HepG2 (cell line): ENCODE measurements at regions not wholly inside any gene's neighbourhood (a gene's known extent, or its start where the extent isn't known, plus 50 kb on each side); places are given as distances from the start of the nearest gene placed in this dataset.

Source experiments
- ATAC-seq: fragments of 200-7000 bp; cut with Tn5 transposase; 3 replicates; pipeline ENCODE4 v1.9.1; 2020; ENCODE audit warnings: mild to moderate bottlenecking, moderate library complexity
- BruUV-seq: library from RNA; stranded (reverse); fragments of 400-500 nt; replicated peaks from 2 replicates; lab custom pipeline; 2021; lab: Mats Ljungman, UMichigan
- CTCF ChIA-PET: fragments of 300-600 bp; formaldehyde crosslinking; extraction: SDS; loops from one replicate; lab custom pipeline; 2021; ENCODE audit warnings: low total read pairs, inconsistent platforms, low intra/inter-chr PET ratio; lab: Yijun Ruan, JAX
- POLR2A ChIA-PET: fragments of 350-600 bp; sonication (Branson Sonifier 250); formaldehyde crosslinking; loops from one replicate; lab custom pipeline; 2020; ENCODE audit warnings: antibody characterized with exemption, inconsistent platforms; lab: Yijun Ruan, JAX
- DNase-seq: peaks from one replicate; pipeline ENCODE4 v3.0.0-alpha.2; 2015; ENCODE audit warnings: low spot score
- FAIRE-seq: peaks from 3 replicates; lab custom pipeline; 2011; peaks lifted over from hg19 to GRCh38; lab: Jason Lieb, UNC
- H2AFZ ChIP-seq: one replicate; pipeline ENCODE4 v1.6.1; 2011; ENCODE audit warnings: low read length, inconsistent platforms
- H3K27ac ChIP-seq: fragments of 300-600 bp; 3 replicates; pipeline ENCODE4 v1.8.0; 2011; ENCODE audit warnings: mixed run types, mild to moderate bottlenecking, mixed read lengths, low read length, inconsistent platforms; ENCODE audit not compliant: insufficient read depth; ENCODE audit errors: extremely low read length
- H3K27me3 ChIP-seq, 2 experiments: fragments of 200-600 bp in 1 of 2; 2 replicates in 1 of 2; 3 replicates in 1 of 2; pipeline versions ENCODE4 v1.6.0 to v1.8.0; 2011; ENCODE audit warnings: low read length in 2 of 2, mild to moderate bottlenecking in 2 of 2, moderate library complexity in 2 of 2, inconsistent platforms in 1 of 2; ENCODE audit not compliant: insufficient read depth in 2 of 2, control insufficient read depth in 1 of 2
- H3K36me3 ChIP-seq, 2 experiments: fragments of 200-600 bp in 1 of 2; replicated peaks in 1 of 2; 2 replicates in 1 of 2; 3 replicates in 1 of 2; pipeline versions ENCODE4 v1.5.1 to v1.8.0; 2011; ENCODE audit warnings: low read length in 2 of 2, inconsistent platforms in 1 of 2; ENCODE audit not compliant: insufficient read depth in 2 of 2, control insufficient read depth in 1 of 2
- H3K4me1 ChIP-seq: 2 replicates; pipeline ENCODE4 v1.5.1; 2012; ENCODE audit warnings: low read length, inconsistent platforms; ENCODE audit not compliant: insufficient read depth
- H3K4me2 ChIP-seq: 2 replicates; pipeline ENCODE4 v1.6.0; 2011; ENCODE audit warnings: low read depth, low read length, inconsistent platforms
- H3K4me3 ChIP-seq, 3 experiments: fragments of 200-600 bp in 1 of 3; sonication (generic), shearing (Covaris generic) in 1 of 3; replicated peaks in 1 of 3; 2 replicates each; pipeline ENCODE4 v1.5.1; 2011 to 2016; ENCODE audit warnings: low read length in 3 of 3, inconsistent platforms in 2 of 3, low read depth in 2 of 3, mild to moderate bottlenecking in 2 of 3, control low read depth in 1 of 3, mixed read lengths in 1 of 3; ENCODE audit not compliant: insufficient read depth in 1 of 3
- H3K79me2 ChIP-seq: one replicate; pipeline ENCODE4 v1.6.1; 2011; ENCODE audit warnings: low read length, inconsistent platforms; ENCODE audit not compliant: insufficient read depth
- H3K9ac ChIP-seq: 2 replicates; pipeline ENCODE4 v1.6.0; 2011; ENCODE audit warnings: mild to moderate bottlenecking, low read depth, low read length, inconsistent platforms; ENCODE audit not compliant: insufficient read depth
- H3K9me3 ChIP-seq: 2 replicates; pipeline ENCODE4 v1.5.1; 2012; ENCODE audit warnings: mild to moderate bottlenecking, low read length
- H4K20me1 ChIP-seq: 2 replicates; pipeline ENCODE4 v1.6.0; 2011; ENCODE audit warnings: inconsistent platforms, mild to moderate bottlenecking, low read length, moderate library complexity; ENCODE audit not compliant: insufficient read depth
- GABPB1 ChIP-seq: IDR thresholded peaks from 2 replicates; pipeline ENCODE4 v1.6.1; 2016; ENCODE audit warnings: mild to moderate bottlenecking, missing genetic modification reagents, moderate library complexity, missing compliant biosample characterization
- KLF16 ChIP-seq, 2 experiments: sonication (generic) in 1 of 2; formaldehyde crosslinking in 1 of 2; IDR thresholded peaks; 2 replicates each; pipeline versions ENCODE4 v1.6.1 to v1.8.0; 2016 to 2023; ENCODE audit warnings: missing genetic modification reagents in 2 of 2, missing compliant biosample characterization in 1 of 2
- MEIS1 ChIP-seq: sonication (generic); formaldehyde crosslinking; IDR thresholded peaks from 2 replicates; pipeline ENCODE4 v1.9.0; 2021; ENCODE audit warnings: mild to moderate bottlenecking, missing genetic modification reagents, moderate library complexity, borderline replicate concordance
- SNRNP70 ChIP-seq: fragments of 200-400 bp; formaldehyde crosslinking; IDR thresholded peaks from 2 replicates; pipeline ENCODE4 v1.6.1; 2017; ENCODE audit warnings: mild to moderate bottlenecking, low read depth, low read length, moderate library complexity
- ZNF101 ChIP-seq: sonication (generic); formaldehyde crosslinking; IDR thresholded peaks from 2 replicates; pipeline ENCODE4 v1.4.0; 2020; ENCODE audit warnings: mild to moderate bottlenecking, low read depth, missing genetic modification reagents, borderline replicate concordance
- ZNF501 ChIP-seq: sonication (generic); formaldehyde crosslinking; IDR thresholded peaks from 2 replicates; pipeline ENCODE4 v1.5.1; 2020; ENCODE audit warnings: mild to moderate bottlenecking, moderate library complexity, missing genetic modification reagents
- ZNF589 ChIP-seq: sonication (generic); formaldehyde crosslinking; conservative IDR thresholded peaks from 2 replicates; pipeline ENCODE4 v1.8.0; 2022; ENCODE audit warnings: mild to moderate bottlenecking, moderate library complexity, missing genetic modification reagents
- ZNF614 ChIP-seq: IDR thresholded peaks from 2 replicates; pipeline ENCODE4 v1.6.1; 2018; ENCODE audit warnings: missing biosample characterization, missing genetic modification reagents, inconsistent platforms, borderline replicate concordance
- ZNF7 ChIP-seq: IDR thresholded peaks from 2 replicates; pipeline ENCODE4 v1.6.1; 2016; ENCODE audit warnings: missing biosample characterization, missing genetic modification reagents
- WGBS: methylation state at CpG from one replicate; pipeline ENCODE4 v1.1.6; 2017; ENCODE audit warnings: low lambda C conversion rate; 5-methylcytosine and 5-hydroxymethylcytosine counted together
- in situ Hi-C: cut with HindIII; loops from 2 replicates; pipeline ENCODE4 v1.10.0; 2017; ENCODE audit warnings: low pct_unique_long_range_greater_than_20kb; ENCODE audit not compliant: extremely low pct_ligation_motif_present
- intact Hi-C: fragments of 100-400 bp; cut with micrococcal nuclease; formaldehyde crosslinking; loops from one replicate; pipeline ENCODE4 v1.10.0; 2022; ENCODE audit not compliant: unreplicated experiment
- TF ChIP-seq, protein P1 (sequence below): sonication (generic); formaldehyde crosslinking; conservative IDR thresholded peaks from 2 replicates; pipeline ENCODE4 v1.4.0; 2020; ENCODE audit warnings: missing genetic modification reagents
- TF ChIP-seq, protein P2 (sequence below): sonication (generic); formaldehyde crosslinking; IDR thresholded peaks from 2 replicates; pipeline ENCODE4 v1.4.0; 2020; ENCODE audit warnings: mild to moderate bottlenecking, missing genetic modification reagents
- TF ChIP-seq, protein P3 (sequence below): sonication (generic); formaldehyde crosslinking; IDR thresholded peaks from 2 replicates; pipeline ENCODE4 v1.5.0; 2020; ENCODE audit warnings: mild to moderate bottlenecking, missing genetic modification reagents
- TF ChIP-seq, protein P4 (sequence below): sonication (generic); formaldehyde crosslinking; IDR thresholded peaks from 2 replicates; pipeline ENCODE4 v1.5.0; 2020; ENCODE audit warnings: mild to moderate bottlenecking, low read depth, missing genetic modification reagents, borderline replicate concordance

DNA sequence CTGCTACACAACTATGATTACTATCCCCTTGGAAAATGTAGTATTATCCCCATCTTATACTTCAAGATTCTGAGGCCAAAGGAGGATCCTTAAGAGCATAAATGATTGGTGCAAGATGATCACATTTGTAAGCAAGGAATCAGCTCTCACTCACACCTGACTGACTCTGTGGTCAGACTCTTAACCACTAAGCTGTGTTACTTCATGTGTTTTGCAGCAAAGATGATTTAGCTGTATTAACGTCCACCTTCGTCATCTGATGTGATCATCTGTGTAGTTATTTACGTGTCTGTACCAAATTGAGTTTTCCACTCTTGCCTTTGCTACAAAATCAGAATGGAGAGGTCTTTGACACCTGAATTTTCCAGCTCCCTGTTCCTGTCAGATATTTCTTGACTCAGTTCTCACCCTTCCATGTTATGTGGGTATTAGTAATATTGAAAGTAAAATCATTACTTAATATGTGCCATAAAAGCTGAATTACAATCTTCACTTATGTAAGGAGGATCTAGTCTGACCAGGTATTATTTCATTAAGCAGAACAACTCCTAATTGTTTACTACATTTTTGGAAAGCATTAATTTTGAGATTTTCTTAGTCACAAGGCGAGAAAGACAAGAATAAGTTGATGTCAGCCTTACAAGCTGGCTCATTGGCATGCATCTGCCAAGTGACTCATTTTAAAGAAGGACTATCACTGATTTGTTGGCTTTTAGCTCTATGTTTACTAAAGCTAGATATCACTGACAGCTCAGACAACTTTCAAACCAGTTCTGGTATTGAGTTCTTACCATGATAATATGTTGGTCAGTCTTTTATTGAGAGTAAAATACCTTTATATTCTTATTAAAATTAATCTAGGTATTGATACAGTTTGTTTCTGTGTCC, 1279.8 kb upstream of the PCDH9 start (continued):
- TF ChIP-seq, protein P1, sequence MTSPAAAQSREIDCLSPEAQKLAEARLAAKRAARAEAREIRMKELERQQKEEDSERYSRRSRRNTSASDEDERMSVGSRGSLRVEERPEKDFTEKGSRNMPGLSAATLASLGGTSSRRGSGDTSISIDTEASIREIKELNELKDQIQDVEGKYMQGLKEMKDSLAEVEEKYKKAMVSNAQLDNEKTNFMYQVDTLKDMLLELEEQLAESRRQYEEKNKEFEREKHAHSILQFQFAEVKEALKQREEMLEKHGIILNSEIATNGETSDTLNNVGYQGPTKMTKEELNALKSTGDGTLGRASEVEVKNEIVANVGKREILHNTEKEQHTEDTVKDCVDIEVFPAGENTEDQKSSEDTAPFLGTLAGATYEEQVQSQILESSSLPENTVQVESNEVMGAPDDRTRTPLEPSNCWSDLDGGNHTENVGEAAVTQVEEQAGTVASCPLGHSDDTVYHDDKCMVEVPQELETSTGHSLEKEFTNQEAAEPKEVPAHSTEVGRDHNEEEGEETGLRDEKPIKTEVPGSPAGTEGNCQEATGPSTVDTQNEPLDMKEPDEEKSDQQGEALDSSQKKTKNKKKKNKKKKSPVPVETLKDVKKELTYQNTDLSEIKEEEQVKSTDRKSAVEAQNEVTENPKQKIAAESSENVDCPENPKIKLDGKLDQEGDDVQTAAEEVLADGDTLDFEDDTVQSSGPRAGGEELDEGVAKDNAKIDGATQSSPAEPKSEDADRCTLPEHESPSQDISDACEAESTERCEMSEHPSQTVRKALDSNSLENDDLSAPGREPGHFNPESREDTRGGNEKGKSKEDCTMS (CRISPR knock-in tag) = no peak
- no peak for TF ChIP-seq KLF16 (CRISPR knock-in tag; IDR thresholded peaks at IDR 0.05)
- no peak for TF ChIP-seq GABPB1 (CRISPR knock-in tag)
- no peak for TF ChIP-seq ZNF101 (CRISPR knock-in tag)
- TF ChIP-seq ZNF589 (CRISPR knock-in tag) = no peak
- TF ChIP-seq, protein P2, sequence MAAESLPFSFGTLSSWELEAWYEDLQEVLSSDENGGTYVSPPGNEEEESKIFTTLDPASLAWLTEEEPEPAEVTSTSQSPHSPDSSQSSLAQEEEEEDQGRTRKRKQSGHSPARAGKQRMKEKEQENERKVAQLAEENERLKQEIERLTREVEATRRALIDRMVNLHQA = no peak

DNA sequence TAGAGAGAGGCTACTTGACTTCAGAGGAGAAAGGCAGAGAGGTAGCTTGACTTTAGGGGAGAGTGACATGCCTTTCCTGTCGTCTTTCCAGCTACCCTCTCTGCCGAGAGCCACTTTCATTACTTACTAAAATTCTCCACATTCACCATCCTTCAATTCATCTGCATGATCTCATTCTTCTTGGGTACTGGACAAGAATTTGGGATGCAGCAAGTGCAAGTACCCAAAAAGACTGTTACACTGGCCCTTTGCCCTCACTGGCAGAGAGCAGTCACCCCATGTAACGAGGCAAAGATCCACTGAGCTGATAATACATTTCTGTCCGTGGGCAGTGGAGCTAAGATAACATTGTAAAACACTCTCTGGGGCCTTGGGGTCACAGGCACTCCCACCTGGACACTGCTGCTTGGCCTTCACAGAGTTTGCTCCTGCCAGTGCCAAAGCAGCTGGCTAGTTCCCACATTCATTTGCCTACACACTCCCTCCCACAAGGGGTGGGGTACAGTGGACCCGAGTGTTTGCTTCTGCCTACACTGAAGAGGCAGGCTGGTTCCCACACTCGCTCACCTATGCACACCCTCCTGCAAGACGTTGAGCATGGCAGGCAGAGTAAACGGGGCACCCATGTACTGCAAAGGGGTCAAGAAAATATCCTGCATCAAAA, 1276.9 kb upstream of the PCDH9 start:
- TF ChIP-seq ZNF614 (CRISPR knock-in tag) (no peak), ZNF501 (CRISPR knock-in tag) (no peak), SNRNP70 (no peak), MEIS1 (CRISPR knock-in tag) (no peak), ZNF7 (CRISPR knock-in tag) (no peak)
- TF ChIP-seq, protein P3, sequence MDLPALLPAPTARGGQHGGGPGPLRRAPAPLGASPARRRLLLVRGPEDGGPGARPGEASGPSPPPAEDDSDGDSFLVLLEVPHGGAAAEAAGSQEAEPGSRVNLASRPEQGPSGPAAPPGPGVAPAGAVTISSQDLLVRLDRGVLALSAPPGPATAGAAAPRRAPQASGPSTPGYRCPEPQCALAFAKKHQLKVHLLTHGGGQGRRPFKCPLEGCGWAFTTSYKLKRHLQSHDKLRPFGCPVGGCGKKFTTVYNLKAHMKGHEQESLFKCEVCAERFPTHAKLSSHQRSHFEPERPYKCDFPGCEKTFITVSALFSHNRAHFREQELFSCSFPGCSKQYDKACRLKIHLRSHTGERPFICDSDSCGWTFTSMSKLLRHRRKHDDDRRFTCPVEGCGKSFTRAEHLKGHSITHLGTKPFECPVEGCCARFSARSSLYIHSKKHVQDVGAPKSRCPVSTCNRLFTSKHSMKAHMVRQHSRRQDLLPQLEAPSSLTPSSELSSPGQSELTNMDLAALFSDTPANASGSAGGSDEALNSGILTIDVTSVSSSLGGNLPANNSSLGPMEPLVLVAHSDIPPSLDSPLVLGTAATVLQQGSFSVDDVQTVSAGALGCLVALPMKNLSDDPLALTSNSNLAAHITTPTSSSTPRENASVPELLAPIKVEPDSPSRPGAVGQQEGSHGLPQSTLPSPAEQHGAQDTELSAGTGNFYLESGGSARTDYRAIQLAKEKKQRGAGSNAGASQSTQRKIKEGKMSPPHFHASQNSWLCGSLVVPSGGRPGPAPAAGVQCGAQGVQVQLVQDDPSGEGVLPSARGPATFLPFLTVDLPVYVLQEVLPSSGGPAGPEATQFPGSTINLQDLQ = no peak
- TF ChIP-seq, protein P4, sequence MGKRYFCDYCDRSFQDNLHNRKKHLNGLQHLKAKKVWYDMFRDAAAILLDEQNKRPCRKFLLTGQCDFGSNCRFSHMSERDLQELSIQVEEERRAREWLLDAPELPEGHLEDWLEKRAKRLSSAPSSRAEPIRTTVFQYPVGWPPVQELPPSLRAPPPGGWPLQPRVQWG = no peak
- TF ChIP-seq, all 625 proteins: peak for 0
- Histone ChIP-seq H3K27ac (no peak overlapping the region), H3K4me2 (no peak overlapping the region), H3K4me3 (no peak overlapping the region), H2AFZ (no peak overlapping the region), H4K20me1 (no peaks in the 10 kb centered on the region), H3K4me1 (no peaks in the 10 kb centered on the region), H3K9me3 (no peaks in the 10 kb centered on the region), H3K79me2 (no peaks in the 10 kb centered on the region), H3K36me3 (no peaks in the 10 kb centered on the region), H3K9ac (no peak overlapping the region), H3K27me3 (no peaks in the 10 kb centered on the region)
- DNase-seq (no peak), ATAC-seq (peak; percentile 27; the same call in 2 of the 3 replicates), FAIRE-seq (no peak)
- in situ Hi-C loops = no loop called here
- no TSS peak for BruUV-seq
- ChIA-PET CTCF (no interaction called here), POLR2A (no interaction called here)
- WGBS = 4% methylated on average over 7 of the region's 8 CpGs
- intact Hi-C loops = no loop called here
